Tibial artery (tissue), 4 donors: ENCODE measurements at regions not wholly inside any gene's neighbourhood (a gene's known extent, or its start where the extent isn't known, plus 50 kb on each side); places are given as distances from the start of the nearest gene placed in this dataset.

Source experiments
- DNase-seq, 2 donors: peaks; one replicate each; pipeline ENCODE4 v3.0.0-alpha.2; 2019
- H3K27ac ChIP-seq, 2 donors: fragments of 200-600 bp; sonication (generic) in 1 of 2; 1 replicate in 1 of 2; 2 replicates in 1 of 2; pipeline ENCODE4 v1.5.1; 2018 to 2019; ENCODE audit warnings: mild to moderate bottlenecking in 1 of 2
- H3K27me3 ChIP-seq, 2 donors: fragments of 200-600 bp; sonication (generic) in 1 of 2; one replicate each; pipeline versions ENCODE4 v1.5.1 to v1.6.0; 2016 to 2019
- H3K36me3 ChIP-seq, 3 donors: fragments of 200-600 bp; sonication (generic) in 2 of 3; one replicate each; pipeline ENCODE4 v1.5.1; 2016 to 2019; ENCODE audit warnings: mild to moderate bottlenecking in 2 of 3
- H3K4me1 ChIP-seq, 4 donors: fragments of 200-600 bp; sonication (generic) in 2 of 4; 1 replicate in 3 of 4; 2 replicates in 1 of 4; pipeline ENCODE4 v1.5.1; 2016 to 2019
- H3K4me3 ChIP-seq, 2 donors: fragments of 200-600 bp; sonication (generic) in 1 of 2; 1 replicate in 1 of 2; 2 replicates in 1 of 2; pipeline ENCODE4 v1.5.1; 2018 to 2019; ENCODE audit warnings: mild to moderate bottlenecking in 2 of 2
- H3K9me3 ChIP-seq, 3 donors: fragments of 200-600 bp; sonication (generic) in 1 of 3; one replicate each; pipeline ENCODE4 v1.5.1; 2016 to 2019
- intact Hi-C: fragments of 100-400 bp; cut with DNase I; formaldehyde crosslinking; loops from one replicate; pipeline ENCODE4 v1.15.0; 2023; ENCODE audit warnings: low total_unique reads
- TF ChIP-seq, protein P1 (sequence below), 2 experiments: fragments of 200-600 bp in 1 of 2; fragments of 450-650 bp in 1 of 2; IDR thresholded peaks; one replicate each; pipeline ENCODE4 v1.5.1; 2017 to 2019; ENCODE audit warnings: antibody characterized with exemption in 2 of 2, mild to moderate bottlenecking in 1 of 2, moderate library complexity in 1 of 2

DNA sequence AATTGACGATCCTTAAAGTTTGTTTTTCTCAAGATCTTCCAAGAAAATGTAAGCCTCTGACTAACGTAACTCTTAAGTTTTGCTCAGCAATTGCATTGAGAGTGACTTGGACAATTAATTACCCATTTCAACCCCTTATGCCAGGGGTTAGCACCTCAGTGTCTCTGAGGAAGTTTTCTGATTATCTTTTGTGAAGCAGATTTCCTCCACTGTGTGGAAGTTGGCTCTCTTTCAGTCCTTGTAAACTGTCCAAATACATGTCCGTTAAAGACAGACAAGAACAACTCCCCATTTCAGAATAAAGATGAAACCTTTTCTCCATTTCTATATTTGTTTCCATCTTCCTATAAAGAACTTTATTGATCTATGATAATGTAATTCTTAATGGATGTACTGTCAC is 296.4 kb upstream of the FMN2 start:
- Histone ChIP-seq H3K27me3 (no peaks in the 10 kb centered on the region), H3K4me3 (no peak overlapping the region), H3K27ac (no peak overlapping the region), H3K36me3 (no peaks in the 10 kb centered on the region), H3K9me3 (no peaks in the 10 kb centered on the region), H3K4me1 (no peaks in the 10 kb centered on the region)
- TF ChIP-seq, protein P1, sequence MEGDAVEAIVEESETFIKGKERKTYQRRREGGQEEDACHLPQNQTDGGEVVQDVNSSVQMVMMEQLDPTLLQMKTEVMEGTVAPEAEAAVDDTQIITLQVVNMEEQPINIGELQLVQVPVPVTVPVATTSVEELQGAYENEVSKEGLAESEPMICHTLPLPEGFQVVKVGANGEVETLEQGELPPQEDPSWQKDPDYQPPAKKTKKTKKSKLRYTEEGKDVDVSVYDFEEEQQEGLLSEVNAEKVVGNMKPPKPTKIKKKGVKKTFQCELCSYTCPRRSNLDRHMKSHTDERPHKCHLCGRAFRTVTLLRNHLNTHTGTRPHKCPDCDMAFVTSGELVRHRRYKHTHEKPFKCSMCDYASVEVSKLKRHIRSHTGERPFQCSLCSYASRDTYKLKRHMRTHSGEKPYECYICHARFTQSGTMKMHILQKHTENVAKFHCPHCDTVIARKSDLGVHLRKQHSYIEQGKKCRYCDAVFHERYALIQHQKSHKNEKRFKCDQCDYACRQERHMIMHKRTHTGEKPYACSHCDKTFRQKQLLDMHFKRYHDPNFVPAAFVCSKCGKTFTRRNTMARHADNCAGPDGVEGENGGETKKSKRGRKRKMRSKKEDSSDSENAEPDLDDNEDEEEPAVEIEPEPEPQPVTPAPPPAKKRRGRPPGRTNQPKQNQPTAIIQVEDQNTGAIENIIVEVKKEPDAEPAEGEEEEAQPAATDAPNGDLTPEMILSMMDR (IDR thresholded peaks at IDR 0.05): no peak
- intact Hi-C loops: no loop called here
- DNase-seq: no peak

GRCh38 chr1:239799617-239800016 is 292.1 kb upstream of the FMN2 start:
- intact Hi-C loops: no loop called here
- TF ChIP-seq, protein P1 (IDR thresholded peaks at IDR 0.05): no peak
- Histone ChIP-seq H3K27me3 (no peaks in the 10 kb centered on the region), H3K36me3 (no peaks in the 10 kb centered on the region), H3K4me3 (no peak overlapping the region), H3K4me1 (no peaks in the 10 kb centered on the region), H3K27ac (no peak overlapping the region), H3K9me3 (no peaks in the 10 kb centered on the region)
- no peak for DNase-seq

DNA sequence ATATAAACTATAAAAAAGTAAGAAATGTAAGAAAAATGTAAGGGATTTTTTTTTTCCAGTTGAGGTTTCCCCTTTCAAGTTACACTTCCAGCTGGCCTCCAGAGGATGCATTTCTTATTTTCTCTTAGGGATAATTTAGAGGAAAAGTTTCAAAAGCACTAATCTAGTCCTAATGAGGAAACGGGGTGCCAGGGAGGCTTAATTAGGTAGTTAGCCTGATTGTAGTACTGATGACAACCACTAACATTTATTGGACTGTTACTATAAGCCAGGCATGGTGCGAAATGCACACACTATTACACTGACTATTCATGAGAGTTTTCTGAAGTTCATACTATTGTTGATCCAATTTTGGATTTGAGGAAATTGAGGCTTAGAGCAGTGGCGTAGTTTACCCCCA is 290.8 kb upstream of the FMN2 start:
- no peak overlapping the region for H3K27ac ChIP-seq
- no peak overlapping the region for H3K4me3 ChIP-seq
- peaks cover 0 to 7% (median 0%) of the 10 kb centered on the region in 4 donors for H3K4me1 ChIP-seq
- H3K36me3 ChIP-seq: no peaks in the 10 kb centered on the region
- no peaks in the 10 kb centered on the region for H3K9me3 ChIP-seq
- intact Hi-C loops: no loop called here
- no peaks in the 10 kb centered on the region for H3K27me3 ChIP-seq
- TF ChIP-seq, protein P1 (IDR thresholded peaks at IDR 0.05): no peak
- DNase-seq: no peak

DNA sequence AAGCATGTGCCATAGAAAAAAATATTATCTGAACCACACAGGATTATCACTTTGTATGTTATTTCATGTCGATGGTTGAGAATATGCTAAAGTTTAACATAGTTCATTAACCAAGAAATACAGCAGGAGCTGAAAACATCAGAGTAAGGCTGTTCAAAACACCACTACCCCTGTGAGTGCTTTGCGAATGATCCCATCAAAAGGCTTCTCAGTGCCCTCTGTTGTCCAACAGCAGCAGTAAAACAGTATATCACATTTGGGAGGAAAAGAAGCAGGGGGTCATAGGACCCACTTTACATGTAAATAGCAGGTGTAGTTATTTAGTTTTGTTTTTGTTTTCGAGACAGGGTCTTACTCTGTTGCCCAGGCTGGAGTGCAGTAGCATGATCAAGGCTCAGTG is 289.4 kb upstream of the FMN2 start:
- no peak overlapping the region for H3K27ac ChIP-seq
- no peaks in the 10 kb centered on the region for H3K9me3 ChIP-seq
- H3K4me1 ChIP-seq: peaks cover 0 to 10% (median 0%) of the 10 kb centered on the region in 4 donors
- DNase-seq: no peak
- no peak overlapping the region for H3K4me3 ChIP-seq
- TF ChIP-seq, protein P1 (IDR thresholded peaks at IDR 0.05): no peak
- intact Hi-C loops: no loop called here
- no peaks in the 10 kb centered on the region for H3K36me3 ChIP-seq
- H3K27me3 ChIP-seq: no peaks in the 10 kb centered on the region

GRCh38 chr1:239803781-239804180 is 287.9 kb upstream of the FMN2 start:
- Histone ChIP-seq H3K36me3 (no peaks in the 10 kb centered on the region), H3K9me3 (no peaks in the 10 kb centered on the region), H3K4me3 (no peak overlapping the region), H3K4me1 (peaks cover 0 to 17% (median 0%) of the 10 kb centered on the region in 4 donors), H3K27me3 (no peaks in the 10 kb centered on the region), H3K27ac (no peak overlapping the region)
- no peak for DNase-seq
- TF ChIP-seq, protein P1 (IDR thresholded peaks at IDR 0.05): no peak
- intact Hi-C loops: no loop called here

DNA sequence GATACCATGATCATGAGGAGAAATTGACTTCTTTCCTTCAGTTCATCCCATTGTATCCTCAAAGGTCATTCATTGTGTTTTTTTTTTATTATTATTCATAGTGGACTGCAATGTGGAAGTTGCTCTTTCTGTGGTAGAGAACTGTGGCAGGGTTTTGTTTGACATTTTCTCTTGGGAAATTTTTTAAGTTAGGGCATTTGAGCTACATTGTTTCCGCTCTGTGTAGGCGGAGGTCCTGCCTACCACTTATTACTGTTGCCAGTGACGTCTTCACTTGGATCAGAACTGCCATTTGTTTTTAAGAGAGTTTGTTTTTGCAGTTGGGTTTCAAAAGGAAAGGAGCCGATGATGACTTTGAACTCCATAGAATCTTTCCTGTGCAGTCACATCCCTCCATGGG is 287.4 kb upstream of the FMN2 start:
- peaks cover 0 to 17% (median 0%) of the 10 kb centered on the region in 4 donors for H3K4me1 ChIP-seq
- no peak for DNase-seq
- no peak overlapping the region for H3K4me3 ChIP-seq
- intact Hi-C loops: no loop called here
- H3K36me3 ChIP-seq: no peaks in the 10 kb centered on the region
- no peaks in the 10 kb centered on the region for H3K27me3 ChIP-seq
- TF ChIP-seq, protein P1 (IDR thresholded peaks at IDR 0.05): no peak
- no peak overlapping the region for H3K27ac ChIP-seq
- no peaks in the 10 kb centered on the region for H3K9me3 ChIP-seq
